ENCODE measurements at regions not wholly inside any gene's neighbourhood (a gene's known extent, or its start where the extent isn't known, plus 50 kb on each side); places are given as distances from the start of the nearest gene placed in this dataset.

DNA sequence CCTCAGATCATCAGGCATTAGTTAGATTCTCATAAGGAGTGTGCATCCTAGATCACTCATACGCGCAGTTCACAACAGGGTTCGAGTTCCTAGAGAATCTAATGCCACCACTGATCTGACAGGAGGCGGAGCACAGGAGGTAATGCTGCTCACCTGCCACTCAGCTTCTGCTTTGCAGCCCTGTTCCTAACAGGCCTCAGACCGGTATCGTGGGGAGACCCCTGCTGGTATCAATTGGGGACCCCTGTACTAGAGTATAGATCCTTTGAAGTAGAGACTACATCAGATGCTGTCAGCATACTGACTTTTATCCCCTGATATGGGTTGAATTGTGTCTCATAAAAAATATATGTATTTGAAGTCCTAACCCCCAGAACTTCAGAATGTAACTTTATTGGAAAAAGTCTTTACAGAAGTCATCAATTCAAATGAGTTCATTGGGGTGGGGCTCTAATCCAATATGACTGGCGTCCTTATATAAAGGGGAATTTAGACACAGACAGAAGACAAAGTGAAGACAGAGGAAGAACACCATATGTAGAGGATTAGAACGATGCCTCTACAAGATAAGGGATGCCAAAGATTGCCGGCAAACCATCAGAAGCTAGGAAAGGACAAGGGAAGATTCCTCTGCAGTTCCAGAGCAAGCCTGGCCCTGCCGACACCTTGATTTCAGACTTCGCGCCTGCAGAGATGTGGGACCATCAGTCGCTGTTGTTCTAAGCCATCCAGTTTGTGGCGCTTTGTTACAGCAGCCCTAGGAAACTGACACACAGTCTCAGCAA lies 104.4 kb upstream of the BTBD3 start:
- H3K79me2 ChIP-seq (ENCODE audit: low read depth), result no peaks in the 10 kb centered on the region
- H3K27me3 ChIP-seq, result peaks cover 99% of the 10 kb centered on the region
- H3F3A ChIP-seq (ENCODE audit: low read depth), result peaks cover 9% of the 10 kb centered on the region
- no peak overlapping the region for H3K4me3 ChIP-seq
- Mint-ChIP-seq H3K4me3 (no peak overlapping the region), H3K36me3 (no peaks in the 10 kb centered on the region), H3K27ac (no peak overlapping the region), H3K4me1 (peaks cover 16% of the 10 kb centered on the region), H3K27me3 (ENCODE audit: insufficient read depth, low read depth) (peaks cover 15% of the 10 kb centered on the region), H3K9me3 (peaks cover 2% of the 10 kb centered on the region)
- H3K9ac ChIP-seq, result no peak overlapping the region
- H4K20me1 ChIP-seq (ENCODE audit: low read depth), result peaks cover 23% of the 10 kb centered on the region
- H3K9me3 ChIP-seq (ENCODE audit: low read depth), result no peaks in the 10 kb centered on the region
- no peak overlapping the region for H3K27ac ChIP-seq
- H3K4me2 ChIP-seq, result no peak overlapping the region
- no peak overlapping the region for H2AFZ ChIP-seq (replicated peaks)
- H3K36me3 ChIP-seq, result no peaks in the 10 kb centered on the region
- H3K4me1 ChIP-seq, result no peaks in the 10 kb centered on the region
- DNase-seq (ENCODE audit: low spot score), result no peak
- TF ChIP-seq, protein P1, sequence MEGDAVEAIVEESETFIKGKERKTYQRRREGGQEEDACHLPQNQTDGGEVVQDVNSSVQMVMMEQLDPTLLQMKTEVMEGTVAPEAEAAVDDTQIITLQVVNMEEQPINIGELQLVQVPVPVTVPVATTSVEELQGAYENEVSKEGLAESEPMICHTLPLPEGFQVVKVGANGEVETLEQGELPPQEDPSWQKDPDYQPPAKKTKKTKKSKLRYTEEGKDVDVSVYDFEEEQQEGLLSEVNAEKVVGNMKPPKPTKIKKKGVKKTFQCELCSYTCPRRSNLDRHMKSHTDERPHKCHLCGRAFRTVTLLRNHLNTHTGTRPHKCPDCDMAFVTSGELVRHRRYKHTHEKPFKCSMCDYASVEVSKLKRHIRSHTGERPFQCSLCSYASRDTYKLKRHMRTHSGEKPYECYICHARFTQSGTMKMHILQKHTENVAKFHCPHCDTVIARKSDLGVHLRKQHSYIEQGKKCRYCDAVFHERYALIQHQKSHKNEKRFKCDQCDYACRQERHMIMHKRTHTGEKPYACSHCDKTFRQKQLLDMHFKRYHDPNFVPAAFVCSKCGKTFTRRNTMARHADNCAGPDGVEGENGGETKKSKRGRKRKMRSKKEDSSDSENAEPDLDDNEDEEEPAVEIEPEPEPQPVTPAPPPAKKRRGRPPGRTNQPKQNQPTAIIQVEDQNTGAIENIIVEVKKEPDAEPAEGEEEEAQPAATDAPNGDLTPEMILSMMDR (IDR thresholded peaks at IDR 0.05), result no peak
- no peak for TF ChIP-seq EZH2 (IDR thresholded peaks at IDR 0.05)
- TF ChIP-seq EZH2phosphoT487 (IDR thresholded peaks at IDR 0.05), result no peak

DNA sequence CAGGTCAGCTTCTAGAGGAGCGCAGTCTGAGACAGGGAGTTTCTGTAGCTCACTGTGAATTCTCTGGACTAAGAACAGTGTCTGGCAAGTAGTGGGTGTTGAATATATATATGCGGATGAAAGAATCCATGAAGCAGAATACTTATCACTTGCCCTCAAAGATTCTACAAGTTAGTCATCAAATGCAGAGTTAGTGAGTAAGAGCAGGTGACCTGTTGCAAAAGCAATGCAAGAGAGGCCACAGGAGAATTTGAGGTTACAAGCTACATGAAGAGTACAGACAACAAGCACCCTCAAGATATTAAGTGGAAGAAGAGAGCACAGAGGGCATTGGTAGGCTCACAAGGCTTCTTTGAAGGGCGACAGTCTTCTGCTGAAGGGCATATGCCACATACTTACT lies 103.4 kb upstream of the BTBD3 start:
- Histone ChIP-seq H3K4me1 (no peaks in the 10 kb centered on the region), H3K27me3 (peaks cover 90% of the 10 kb centered on the region), H4K20me1 (ENCODE audit: low read depth) (peaks cover 18% of the 10 kb centered on the region), H3K79me2 (ENCODE audit: low read depth) (no peaks in the 10 kb centered on the region), H3K4me2 (no peak overlapping the region), H3K36me3 (no peaks in the 10 kb centered on the region), H3F3A (ENCODE audit: low read depth) (peaks cover 9% of the 10 kb centered on the region), H3K9ac (no peak overlapping the region), H3K9me3 (ENCODE audit: low read depth) (no peaks in the 10 kb centered on the region), H2AFZ (replicated peaks) (no peak overlapping the region), H3K27ac (no peak overlapping the region), H3K4me3 (no peak overlapping the region)
- Mint-ChIP-seq H3K9me3 (peaks cover 2% of the 10 kb centered on the region), H3K27ac (no peak overlapping the region), H3K4me3 (no peak overlapping the region), H3K4me1 (peaks cover 16% of the 10 kb centered on the region), H3K36me3 (no peaks in the 10 kb centered on the region), H3K27me3 (ENCODE audit: insufficient read depth, low read depth) (peaks cover 10% of the 10 kb centered on the region)
- no peak for DNase-seq (ENCODE audit: low spot score)
- TF ChIP-seq EZH2phosphoT487 (IDR thresholded peaks at IDR 0.05), result no peak
- TF ChIP-seq, protein P1 (IDR thresholded peaks at IDR 0.05), result no peak
- TF ChIP-seq EZH2 (IDR thresholded peaks at IDR 0.05), result no peak

DNA sequence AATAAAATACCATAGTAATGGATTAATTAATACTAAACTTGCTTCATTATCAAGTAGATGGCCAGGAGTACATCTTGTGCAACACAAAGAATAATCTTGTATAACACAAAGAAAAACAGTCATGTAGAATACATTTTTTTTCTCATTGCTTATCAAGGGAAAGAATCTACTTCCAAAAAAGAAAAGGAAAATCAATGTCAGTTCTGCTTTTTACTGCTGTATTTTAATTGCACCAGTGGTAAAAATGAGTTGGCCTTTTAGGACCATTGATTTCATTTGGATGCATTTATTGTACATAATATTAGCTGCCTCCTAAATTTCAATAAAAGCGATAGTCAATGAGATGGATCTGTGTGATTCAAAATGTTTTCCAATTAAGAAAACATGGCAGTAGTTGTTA lies 96.9 kb upstream of the BTBD3 start:
- H3K4me2 ChIP-seq, result no peak overlapping the region
- H3K27me3 Mint-ChIP-seq (ENCODE audit: insufficient read depth, low read depth), result no peaks in the 10 kb centered on the region
- H3K36me3 ChIP-seq, result no peaks in the 10 kb centered on the region
- no peak overlapping the region for H3K4me3 ChIP-seq
- no peaks in the 10 kb centered on the region for H4K20me1 ChIP-seq (ENCODE audit: low read depth)
- no peaks in the 10 kb centered on the region for H3K4me1 ChIP-seq
- TF ChIP-seq, protein P1 (IDR thresholded peaks at IDR 0.05), result no peak
- TF ChIP-seq EZH2phosphoT487 (IDR thresholded peaks at IDR 0.05) (no peak), EZH2 (IDR thresholded peaks at IDR 0.05) (no peak)
- no peaks in the 10 kb centered on the region for H3K9me3 ChIP-seq (ENCODE audit: low read depth)
- H3K27ac ChIP-seq, result no peak overlapping the region
- no peak overlapping the region for H3K9ac ChIP-seq
- no peaks in the 10 kb centered on the region for H3F3A ChIP-seq (ENCODE audit: low read depth)
- no peak overlapping the region for H3K27ac Mint-ChIP-seq
- H3K9me3 Mint-ChIP-seq, result peaks cover 4% of the 10 kb centered on the region
- H2AFZ ChIP-seq (replicated peaks), result no peak overlapping the region
- no peak for DNase-seq (ENCODE audit: low spot score)
- no peaks in the 10 kb centered on the region for H3K36me3 Mint-ChIP-seq
- peaks cover 30% of the 10 kb centered on the region for H3K27me3 ChIP-seq
- no peak overlapping the region for H3K4me3 Mint-ChIP-seq
- no peaks in the 10 kb centered on the region for H3K79me2 ChIP-seq (ENCODE audit: low read depth)
- H3K4me1 Mint-ChIP-seq, result no peaks in the 10 kb centered on the region
